Adrenal gland (tissue), 9 donors: ENCODE measurements at regions not wholly inside any gene's neighbourhood (a gene's known extent, or its start where the extent isn't known, plus 50 kb on each side); places are given as distances from the start of the nearest gene placed in this dataset.
"Not testable (repeated sequence)": the region's sequence is repeated elsewhere in the genome, so short reads cannot be mapped to it uniquely, and the experiment has no call there.

Experiments used
- DNase-seq, 7 donors: peaks; one replicate each; pipeline ENCODE4 v3.0.0-alpha.2; 2019 to 2020
- H3K27ac ChIP-seq, 5 donors: fragments of 200-600 bp; sonication (generic) in 4 of 5; 1 replicate in 3 of 5; 2 replicates in 2 of 5; pipeline versions ENCODE4 v1.5.1 to v1.8.0; 2016 to 2020; ENCODE audit warnings: mild to moderate bottlenecking in 1 of 5
- H3K27me3 ChIP-seq: fragments of 200-600 bp; 2 replicates; pipeline ENCODE4 v1.8.0; 2021
- H3K36me3 ChIP-seq, 2 donors: fragments of 200-600 bp; replicated peaks in 1 of 2; 1 replicate in 1 of 2; 2 replicates in 1 of 2; pipeline versions ENCODE4 v1.5.1 to v1.8.0; 2018 to 2022
- H3K4me1 ChIP-seq, 2 donors: fragments of 200-600 bp; replicated peaks in 1 of 2; 1 replicate in 1 of 2; 2 replicates in 1 of 2; pipeline versions ENCODE4 v1.5.1 to v1.8.0; 2018 to 2021
- H3K4me3 ChIP-seq, 4 donors: fragments of 200-600 bp; sonication (generic) in 3 of 4; one replicate each; pipeline ENCODE4 v1.5.1; 2016 to 2018
- H3K9me3 ChIP-seq, 3 donors: fragments of 200-600 bp; sonication (generic) in 1 of 3; replicated peaks in 1 of 3; 1 replicate in 2 of 3; 2 replicates in 1 of 3; pipeline versions ENCODE4 v1.5.1 to v1.8.0; 2016 to 2021
- POLR2A ChIP-seq, 2 donors: fragments of 450-650 bp; IDR thresholded peaks; one replicate each; pipeline ENCODE4 v1.6.1; 2017; ENCODE audit warnings: antibody characterized with exemption in 2 of 2, mild to moderate bottlenecking in 2 of 2, moderate library complexity in 1 of 2
- WGBS, 4 donors: extraction: QIAGEN DNeasy Blood & Tissue Kit in 2 of 4; methylation state at CpG; one replicate each; pipeline versions ENCODE4 v1.1.5 to v1.1.7; 2013 to 2017; 5-methylcytosine and 5-hydroxymethylcytosine counted together
- intact Hi-C, 2 donors: fragments of 100-400 bp; cut with DNase I; formaldehyde crosslinking; loops; one replicate each; pipeline versions ENCODE4 v1.14.1 to v1.15.0; 2022 to 2023
- TF ChIP-seq, protein P1 (sequence below), 6 experiments: fragments of 450-650 bp in 4 of 6; fragments of 200-600 bp in 2 of 6; sonication (generic) in 1 of 6; IDR thresholded peaks; 1 replicate in 5 of 6; 2 replicates in 1 of 6; pipeline versions ENCODE4 v1.5.1 to v1.8.0; 2016 to 2021; ENCODE audit warnings: antibody characterized with exemption in 6 of 6, mild to moderate bottlenecking in 2 of 6, moderate library complexity in 1 of 6
- donor health status: healthy with polysubstance abuse.
- donor health status: Bipolar disorder and iron deficiency.
- donor health status: DM: yes; HTN: yes; CAD: no.
- donor health status: DM: no; HTN: no; CAD: no.
- donor health status: DM: no; HTN: no; CAD: no.

DNA sequence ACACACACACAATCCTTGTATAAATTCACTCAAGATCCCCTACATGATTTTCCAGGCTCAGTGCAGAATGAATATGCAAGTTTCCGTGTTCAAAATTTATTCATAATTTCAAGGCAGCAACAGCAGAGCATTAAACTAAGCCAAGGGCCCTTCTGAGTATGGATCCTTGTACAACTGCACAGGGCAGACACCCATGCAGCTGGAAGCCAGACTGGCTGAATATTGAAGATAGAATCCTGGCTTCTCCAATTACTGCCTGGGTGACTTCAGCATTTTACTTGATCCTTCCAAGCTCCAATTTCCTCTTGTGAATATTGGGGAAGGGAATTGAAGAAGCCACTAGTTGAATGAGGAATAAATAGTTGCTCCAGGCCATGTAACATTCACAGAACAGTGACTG is 267.9 kb upstream of the REG3G start:
- 60 to 100% (median 90%) methylated on average over 1 of the region's 1 CpG for WGBS, 4 donors
- no peak overlapping the region for H3K4me3 ChIP-seq
- intact Hi-C loops = no loop called here
- no peak overlapping the region for H3K27ac ChIP-seq
- no peaks in the 10 kb centered on the region for H3K36me3 ChIP-seq
- no peaks in the 10 kb centered on the region for H3K27me3 ChIP-seq
- no peak for DNase-seq
- H3K4me1 ChIP-seq = no peaks in the 10 kb centered on the region
- TF ChIP-seq POLR2A (IDR thresholded peaks at IDR 0.05) = no peak
- TF ChIP-seq, protein P1, sequence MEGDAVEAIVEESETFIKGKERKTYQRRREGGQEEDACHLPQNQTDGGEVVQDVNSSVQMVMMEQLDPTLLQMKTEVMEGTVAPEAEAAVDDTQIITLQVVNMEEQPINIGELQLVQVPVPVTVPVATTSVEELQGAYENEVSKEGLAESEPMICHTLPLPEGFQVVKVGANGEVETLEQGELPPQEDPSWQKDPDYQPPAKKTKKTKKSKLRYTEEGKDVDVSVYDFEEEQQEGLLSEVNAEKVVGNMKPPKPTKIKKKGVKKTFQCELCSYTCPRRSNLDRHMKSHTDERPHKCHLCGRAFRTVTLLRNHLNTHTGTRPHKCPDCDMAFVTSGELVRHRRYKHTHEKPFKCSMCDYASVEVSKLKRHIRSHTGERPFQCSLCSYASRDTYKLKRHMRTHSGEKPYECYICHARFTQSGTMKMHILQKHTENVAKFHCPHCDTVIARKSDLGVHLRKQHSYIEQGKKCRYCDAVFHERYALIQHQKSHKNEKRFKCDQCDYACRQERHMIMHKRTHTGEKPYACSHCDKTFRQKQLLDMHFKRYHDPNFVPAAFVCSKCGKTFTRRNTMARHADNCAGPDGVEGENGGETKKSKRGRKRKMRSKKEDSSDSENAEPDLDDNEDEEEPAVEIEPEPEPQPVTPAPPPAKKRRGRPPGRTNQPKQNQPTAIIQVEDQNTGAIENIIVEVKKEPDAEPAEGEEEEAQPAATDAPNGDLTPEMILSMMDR (IDR thresholded peaks at IDR 0.05) = no peak
- peaks cover 0 to 3% (median 0%) of the 10 kb centered on the region in 3 donors for H3K9me3 ChIP-seq

DNA sequence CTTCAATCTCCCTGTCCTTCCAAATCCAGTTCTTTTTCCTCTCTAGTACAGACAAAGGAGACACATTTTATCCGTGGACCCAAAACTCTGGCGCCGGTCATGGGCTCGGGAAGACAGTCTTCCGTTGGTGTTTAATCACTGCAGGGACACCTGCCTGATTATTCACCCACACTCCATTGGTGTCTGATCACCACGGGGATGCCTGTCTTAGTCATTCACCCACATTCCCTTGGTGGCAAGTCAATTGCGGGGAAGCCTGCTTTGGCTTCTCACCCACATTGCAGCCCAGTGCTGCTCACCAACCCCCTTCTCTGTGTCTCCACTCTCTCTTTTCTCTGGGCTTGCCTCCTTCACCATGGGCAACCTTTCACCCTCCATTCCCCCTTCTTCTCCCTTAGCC is 266.7 kb upstream of the REG3G start:
- H3K27ac ChIP-seq, DNase-seq, intact Hi-C loops, H3K4me3 ChIP-seq, H3K27me3 ChIP-seq, H3K36me3 ChIP-seq, H3K9me3 ChIP-seq, H3K4me1 ChIP-seq: not testable (repeated sequence)
- WGBS, 4 donors = 86 to 97% (median 94%) methylated on average over 7 of the region's 7 CpGs

DNA sequence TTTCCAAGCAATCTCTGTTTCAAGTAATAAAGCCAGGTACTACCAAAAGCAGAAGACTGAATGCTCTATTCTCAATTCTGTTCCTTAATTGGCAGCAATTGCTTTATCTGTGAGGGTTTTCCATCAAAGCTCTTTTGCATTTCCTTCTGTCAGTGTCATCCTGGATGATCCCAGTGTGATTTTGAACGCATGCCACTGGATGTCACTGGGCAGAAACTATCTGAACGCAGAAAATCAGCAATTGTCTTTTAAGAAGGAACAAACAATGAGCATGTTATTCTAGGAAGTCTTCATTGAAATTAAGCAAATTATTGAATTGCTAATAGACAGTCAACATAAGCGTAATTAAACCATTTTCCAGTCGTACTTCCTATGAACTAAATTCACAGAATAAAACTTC is 259.0 kb upstream of the REG3G start:
- DNase-seq = no peak

DNA sequence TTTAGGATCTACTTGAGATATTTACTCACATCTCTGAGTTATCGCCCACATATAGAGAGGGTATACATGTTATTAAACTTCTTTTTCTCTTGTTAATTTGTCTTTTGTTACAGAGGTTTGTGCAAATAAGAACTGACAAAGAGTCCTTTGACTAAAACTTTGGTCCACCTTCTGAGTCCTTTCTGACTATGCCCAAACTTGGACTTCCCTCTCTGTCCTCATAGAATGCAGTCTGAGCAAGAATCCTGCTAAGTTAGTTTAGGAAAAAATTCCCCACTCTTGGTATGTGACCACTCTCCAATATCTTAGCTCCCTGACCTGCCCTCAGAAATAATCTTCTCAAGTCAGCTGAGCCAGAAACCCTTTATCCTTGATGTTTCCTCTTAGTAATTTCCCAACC is 257.5 kb upstream of the REG3G start:
- H3K9me3 ChIP-seq = no peaks in the 10 kb centered on the region
- intact Hi-C loops = no loop called here
- H3K4me3 ChIP-seq = no peak overlapping the region
- no peaks in the 10 kb centered on the region for H3K27me3 ChIP-seq
- no peak overlapping the region for H3K27ac ChIP-seq
- no peaks in the 10 kb centered on the region for H3K4me1 ChIP-seq
- TF ChIP-seq, protein P1 (IDR thresholded peaks at IDR 0.05) = no peak
- no peak for TF ChIP-seq POLR2A (IDR thresholded peaks at IDR 0.05)
- DNase-seq = no peak
- no peaks in the 10 kb centered on the region for H3K36me3 ChIP-seq
- 83 to 91% (median 86%) methylated on average over 1 of the region's 1 CpG for WGBS, 4 donors

More for the DNA sequence above, 259.0 kb upstream of the REG3G start:
- H3K4me3 ChIP-seq = no peak overlapping the region
- no peak overlapping the region for H3K27ac ChIP-seq
- peaks cover 0 to 2% (median 0%) of the 10 kb centered on the region in 3 donors for H3K9me3 ChIP-seq
- no peaks in the 10 kb centered on the region for H3K36me3 ChIP-seq
- intact Hi-C loops = no loop called here
- no peak for TF ChIP-seq POLR2A (IDR thresholded peaks at IDR 0.05)
- TF ChIP-seq, protein P1 (IDR thresholded peaks at IDR 0.05) = no peak
- H3K27me3 ChIP-seq = no peaks in the 10 kb centered on the region
- no peaks in the 10 kb centered on the region for H3K4me1 ChIP-seq
- 77 to 83% (median 81%) methylated on average over 4 of the region's 4 CpGs for WGBS, 4 donors

DNA sequence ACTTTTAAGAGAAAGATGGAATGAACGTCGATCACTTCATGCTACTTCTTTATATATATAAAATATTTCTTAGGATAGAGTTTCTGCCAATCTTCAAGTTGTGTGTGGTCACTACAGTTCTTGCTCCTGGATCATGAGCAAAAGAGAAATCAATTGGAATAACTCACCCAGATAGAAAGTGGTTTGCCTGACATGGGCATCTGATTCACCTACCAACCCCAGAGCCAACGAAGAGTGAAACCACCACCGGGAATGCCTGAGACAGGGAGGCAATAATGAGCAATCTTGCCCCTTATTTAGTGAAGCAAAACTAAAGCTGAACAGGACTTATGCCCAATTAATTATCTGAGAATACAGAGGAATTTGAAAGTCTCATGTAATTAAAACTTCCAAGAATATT is 250.2 kb upstream of the REG3G start:
- Histone ChIP-seq H3K36me3 (no peaks in the 10 kb centered on the region), H3K27ac (no peak overlapping the region), H3K9me3 (no peaks in the 10 kb centered on the region), H3K27me3 (no peaks in the 10 kb centered on the region), H3K4me3 (no peak overlapping the region), H3K4me1 (no peaks in the 10 kb centered on the region)
- TF ChIP-seq, protein P1 (IDR thresholded peaks at IDR 0.05) = no peak
- no peak for TF ChIP-seq POLR2A (IDR thresholded peaks at IDR 0.05)
- 89 to 96% (median 92%) methylated on average over 4 of the region's 4 CpGs for WGBS, 4 donors
- DNase-seq = no peak
- intact Hi-C loops = no loop called here
